ENCODE measurements at regions not wholly inside any gene's neighbourhood (a gene's known extent, or its start where the extent isn't known, plus 50 kb on each side); places are given as distances from the start of the nearest gene placed in this dataset.
"Not testable (repeated sequence)": the region's sequence is repeated elsewhere in the genome, so short reads cannot be mapped to it uniquely, and the experiment has no call there.

DNA sequence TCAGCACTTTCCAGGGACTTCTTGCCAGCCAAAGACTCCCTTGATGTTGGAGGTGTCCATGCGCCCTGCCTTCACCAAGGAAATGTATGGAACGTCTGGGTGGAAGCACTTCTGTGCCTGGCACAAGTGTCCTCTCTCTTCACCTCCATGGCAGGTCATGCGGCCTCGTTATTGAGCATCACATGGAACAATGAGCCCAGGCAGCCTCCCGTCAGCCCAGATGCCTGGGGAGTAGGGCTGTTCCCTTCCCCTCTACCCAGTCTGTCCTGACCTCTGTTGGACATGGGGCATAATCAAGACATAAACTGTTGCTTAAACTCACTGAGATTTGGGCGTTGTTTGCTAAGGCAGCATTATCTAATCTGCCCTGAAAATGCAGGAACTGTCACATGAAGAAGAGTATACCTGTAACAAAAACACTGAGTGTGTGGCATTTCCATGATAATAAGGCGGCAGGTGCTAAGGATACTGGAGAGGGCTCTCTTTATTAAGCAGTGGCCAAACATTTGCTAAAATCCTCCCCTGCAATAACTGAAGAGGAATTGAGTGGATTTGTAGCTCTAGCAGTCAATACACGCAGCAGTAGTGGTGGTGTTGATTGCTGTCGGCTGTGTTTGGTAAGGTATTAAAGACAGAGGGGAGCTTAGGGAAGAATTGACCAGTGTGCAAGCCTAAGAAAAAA is 338.2 kb upstream of the ATP10A start:
- H3K4me3 ChIP-seq (ENCODE audit: low read depth, low read length), result no peak overlapping the region
- TF ChIP-seq, protein P1, sequence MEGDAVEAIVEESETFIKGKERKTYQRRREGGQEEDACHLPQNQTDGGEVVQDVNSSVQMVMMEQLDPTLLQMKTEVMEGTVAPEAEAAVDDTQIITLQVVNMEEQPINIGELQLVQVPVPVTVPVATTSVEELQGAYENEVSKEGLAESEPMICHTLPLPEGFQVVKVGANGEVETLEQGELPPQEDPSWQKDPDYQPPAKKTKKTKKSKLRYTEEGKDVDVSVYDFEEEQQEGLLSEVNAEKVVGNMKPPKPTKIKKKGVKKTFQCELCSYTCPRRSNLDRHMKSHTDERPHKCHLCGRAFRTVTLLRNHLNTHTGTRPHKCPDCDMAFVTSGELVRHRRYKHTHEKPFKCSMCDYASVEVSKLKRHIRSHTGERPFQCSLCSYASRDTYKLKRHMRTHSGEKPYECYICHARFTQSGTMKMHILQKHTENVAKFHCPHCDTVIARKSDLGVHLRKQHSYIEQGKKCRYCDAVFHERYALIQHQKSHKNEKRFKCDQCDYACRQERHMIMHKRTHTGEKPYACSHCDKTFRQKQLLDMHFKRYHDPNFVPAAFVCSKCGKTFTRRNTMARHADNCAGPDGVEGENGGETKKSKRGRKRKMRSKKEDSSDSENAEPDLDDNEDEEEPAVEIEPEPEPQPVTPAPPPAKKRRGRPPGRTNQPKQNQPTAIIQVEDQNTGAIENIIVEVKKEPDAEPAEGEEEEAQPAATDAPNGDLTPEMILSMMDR (conservative IDR thresholded peaks at IDR 0.05; ENCODE audit: low read depth, low read length), result no peak
- no peak for DNase-seq (ENCODE audit: low read depth)

DNA sequence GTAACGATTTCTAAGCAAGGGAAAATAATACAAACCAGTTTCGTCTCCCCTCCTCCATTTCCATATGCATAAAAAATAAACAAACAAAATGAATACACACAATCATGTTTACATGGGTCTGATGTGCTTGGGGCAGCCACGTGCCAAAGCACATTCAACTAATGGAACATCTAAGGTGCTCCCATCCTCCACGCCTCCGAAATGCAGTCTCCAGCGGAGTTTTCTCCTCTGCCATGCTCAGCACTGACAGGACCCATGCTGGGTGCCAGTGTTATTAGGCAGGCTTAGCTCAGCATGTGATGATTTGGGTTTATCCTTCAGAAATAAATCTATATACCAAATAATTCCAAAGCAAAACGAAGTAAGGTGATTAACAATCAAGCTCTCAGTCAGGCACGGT is 337.3 kb upstream of the ATP10A start:
- H3K4me3 ChIP-seq (ENCODE audit: low read depth, low read length), result no peak overlapping the region
- DNase-seq (ENCODE audit: low read depth), result no peak
- TF ChIP-seq, protein P1 (conservative IDR thresholded peaks at IDR 0.05; ENCODE audit: low read depth, low read length), result no peak

DNA sequence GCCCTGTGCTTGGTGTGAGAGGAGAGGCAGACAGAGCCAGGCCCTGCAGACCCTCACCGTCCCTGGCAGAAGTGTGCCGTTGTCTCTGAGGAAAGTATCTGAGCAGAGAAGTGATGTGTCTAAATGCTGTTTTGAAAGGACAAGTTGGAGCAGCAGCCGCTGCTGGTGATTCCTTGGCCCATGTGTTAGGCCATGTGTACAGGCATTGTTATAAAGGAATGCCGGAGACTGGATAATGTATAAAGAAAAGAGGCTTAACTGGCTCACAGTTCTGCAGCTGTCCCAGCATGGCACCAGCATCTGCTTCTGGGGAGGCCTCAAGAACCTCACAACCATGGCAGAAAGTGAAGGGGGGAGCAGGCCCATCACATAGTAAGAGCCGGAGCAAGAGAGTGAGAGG is 334.6 kb upstream of the ATP10A start:
- no peak for DNase-seq (ENCODE audit: low read depth)
- TF ChIP-seq, protein P1 (conservative IDR thresholded peaks at IDR 0.05; ENCODE audit: low read depth, low read length), result no peak
- H3K4me3 ChIP-seq (ENCODE audit: low read depth, low read length), result no peak overlapping the region

DNA sequence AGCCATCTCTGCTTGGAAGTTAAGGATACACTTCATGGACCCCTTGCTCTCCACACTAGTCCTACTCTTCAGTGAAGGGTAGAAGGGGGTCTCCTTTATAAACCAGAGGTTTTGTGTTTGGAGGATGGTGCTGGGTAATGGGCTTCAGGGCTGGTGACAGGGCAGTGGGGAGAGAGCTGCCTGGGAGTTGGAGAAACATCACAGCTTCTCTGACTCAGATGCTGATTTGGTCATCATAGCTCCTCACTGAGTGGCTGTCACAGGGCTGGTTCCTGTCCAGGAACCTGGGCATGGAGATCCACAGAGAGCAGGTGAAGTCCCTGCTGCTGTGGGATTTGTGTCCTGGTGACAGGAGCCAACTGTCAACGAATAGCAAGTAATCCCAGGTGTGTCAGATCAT is 333.9 kb upstream of the ATP10A start:
- H3K4me3 ChIP-seq (ENCODE audit: low read depth, low read length), result no peak overlapping the region
- DNase-seq (ENCODE audit: low read depth), result no peak
- TF ChIP-seq, protein P1 (conservative IDR thresholded peaks at IDR 0.05; ENCODE audit: low read depth, low read length), result no peak

DNA sequence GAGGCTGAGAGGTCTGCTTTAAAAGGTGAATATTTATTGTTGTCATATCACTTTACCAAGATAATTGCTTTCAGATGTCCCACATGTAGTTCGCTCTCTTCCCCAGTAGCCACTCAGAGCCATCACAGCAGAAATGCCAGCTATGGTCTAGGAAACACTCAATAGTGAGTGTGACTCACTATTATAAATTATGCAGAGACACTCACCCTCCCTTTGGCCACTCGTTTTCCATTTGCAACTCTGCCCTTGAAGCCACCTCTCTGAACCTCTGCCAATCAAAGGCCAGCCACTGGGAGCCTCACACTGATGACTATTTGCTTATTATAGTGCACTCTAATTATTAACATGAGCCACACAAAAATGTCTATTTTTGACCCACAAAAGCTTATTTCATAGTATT is 328.1 kb upstream of the ATP10A start:
- no peak overlapping the region for H3K4me3 ChIP-seq (ENCODE audit: low read depth, low read length)
- DNase-seq (ENCODE audit: low read depth), result no peak
- TF ChIP-seq, protein P1 (conservative IDR thresholded peaks at IDR 0.05; ENCODE audit: low read depth, low read length), result no peak

DNA sequence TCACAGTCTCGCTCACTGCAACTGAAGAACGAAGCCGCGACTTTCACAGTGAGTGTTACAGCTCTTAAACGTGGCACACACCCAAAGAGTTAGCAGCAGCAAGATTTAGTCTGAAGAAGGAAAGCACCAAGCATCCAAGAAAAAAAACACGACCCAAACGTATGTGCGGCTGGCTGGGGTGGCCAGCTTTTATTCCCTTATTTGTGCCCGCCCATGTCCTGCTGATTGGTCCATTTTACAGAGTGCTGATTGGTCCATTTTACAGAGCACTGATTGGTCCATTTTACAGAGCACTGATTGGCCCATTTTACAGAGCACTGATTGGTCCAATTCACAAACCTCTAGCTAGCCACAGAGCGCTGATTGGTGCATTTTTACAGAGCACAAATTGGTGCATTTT is 323.0 kb upstream of the ATP10A start:
- DNase-seq (ENCODE audit: low read depth); H3K4me3 ChIP-seq (ENCODE audit: low read depth, low read length): not testable (repeated sequence)

DNA sequence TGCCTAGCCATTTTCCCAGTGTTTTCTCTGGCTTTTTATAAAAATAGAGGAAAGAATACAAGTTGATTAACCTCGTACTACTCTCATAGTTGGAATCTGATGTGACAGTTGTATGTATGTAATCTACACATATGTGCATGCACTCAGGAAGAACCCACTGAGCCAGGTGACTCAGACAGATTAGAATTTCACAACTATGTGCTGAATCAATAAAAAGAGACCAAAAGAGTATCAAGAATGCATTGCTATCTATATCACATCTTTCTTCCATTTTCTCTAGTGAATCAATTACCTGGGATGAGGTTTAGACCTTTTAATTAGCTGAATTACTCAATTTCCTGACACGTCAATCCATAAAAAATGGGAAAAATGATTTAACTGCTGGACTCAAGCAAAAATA is 319.3 kb upstream of the ATP10A start:
- TF ChIP-seq, protein P1 (conservative IDR thresholded peaks at IDR 0.05; ENCODE audit: low read depth, low read length), result no peak
- DNase-seq (ENCODE audit: low read depth), result no peak
- no peak overlapping the region for H3K4me3 ChIP-seq (ENCODE audit: low read depth, low read length)
